MM.1S (cell line): ENCODE measurements at regions not wholly inside any gene's neighbourhood (a gene's known extent, or its start where the extent isn't known, plus 50 kb on each side); places are given as distances from the start of the nearest gene placed in this dataset.

Source experiments
- DNase-seq: peaks from one replicate; pipeline ENCODE4 v3.0.0-alpha.2; 2015
- H2AFZ ChIP-seq: fragments of 300-600 bp; sonication (generic); 2 replicates; pipeline ENCODE4 v1.6.0; 2016; ENCODE audit warnings: antibody characterized with exemption, low read length
- H3F3A ChIP-seq: fragments of 300-600 bp; sonication (generic); 2 replicates; pipeline ENCODE4 v1.6.1; 2016; ENCODE audit warnings: mild to moderate bottlenecking, antibody characterized with exemption, low read length, moderate library complexity, mixed read lengths; ENCODE audit not compliant: insufficient read depth
- H3K27ac ChIP-seq: fragments of 300-600 bp; sonication (generic); 2 replicates; pipeline ENCODE4 v1.5.1; 2016; ENCODE audit warnings: mild to moderate bottlenecking, low read length
- H3K27me3 ChIP-seq: fragments of 300-600 bp; sonication (generic); replicated peaks from 2 replicates; pipeline ENCODE4 v1.6.0; 2016; ENCODE audit warnings: low read length; ENCODE audit not compliant: insufficient read depth
- H3K36me3 ChIP-seq: fragments of 300-600 bp; sonication (generic); replicated peaks from 2 replicates; pipeline ENCODE4 v1.6.1; 2016; ENCODE audit warnings: mild to moderate bottlenecking, low read length, mixed read lengths; ENCODE audit not compliant: insufficient read depth
- H3K4me1 ChIP-seq: fragments of 300-600 bp; sonication (generic); 2 replicates; pipeline ENCODE4 v1.6.1; 2016; ENCODE audit warnings: low read length, mixed read lengths
- H3K4me2 ChIP-seq: fragments of 300-600 bp; sonication (generic); 2 replicates; pipeline ENCODE4 v1.6.0; 2016; ENCODE audit warnings: low read depth, low read length
- H3K4me3 ChIP-seq: fragments of 300-600 bp; sonication (generic); 2 replicates; pipeline ENCODE4 v1.5.1; 2016; ENCODE audit warnings: low read length, mixed read lengths
- H3K79me2 ChIP-seq: fragments of 300-600 bp; sonication (generic); 2 replicates; pipeline ENCODE4 v1.6.1; 2016; ENCODE audit warnings: mixed run types, low read length, mixed read lengths
- H3K9ac ChIP-seq: fragments of 300-600 bp; sonication (generic); 2 replicates; pipeline ENCODE4 v1.6.1; 2016; ENCODE audit warnings: low read length, mixed read lengths
- H3K9me2 ChIP-seq: fragments of 300-600 bp; sonication (generic); replicated peaks from 2 replicates; pipeline ENCODE4 v1.6.1; 2016; ENCODE audit warnings: mild to moderate bottlenecking, low read length, mixed read lengths; ENCODE audit not compliant: insufficient read depth
- H3K9me3 ChIP-seq: fragments of 300-600 bp; sonication (generic); replicated peaks from 2 replicates; pipeline ENCODE4 v1.6.1; 2016; ENCODE audit warnings: mild to moderate bottlenecking, low read length, mixed read lengths; ENCODE audit not compliant: insufficient read depth
- H4K20me1 ChIP-seq: fragments of 300-600 bp; sonication (generic); 2 replicates; pipeline ENCODE4 v1.6.1; 2016; ENCODE audit warnings: mild to moderate bottlenecking, low read length, moderate library complexity, mixed read lengths; ENCODE audit not compliant: insufficient read depth
- CTCF ChIP-seq: fragments of 300-600 bp; sonication (generic); IDR thresholded peaks from 2 replicates; pipeline ENCODE4 v1.5.1; 2016; ENCODE audit warnings: antibody characterized with exemption, low read length, mixed read lengths
- EZH2 ChIP-seq: fragments of 300-600 bp; sonication (generic); optimal IDR thresholded peaks from 2 replicates; pipeline ENCODE3; 2017; ENCODE audit warnings: low read depth, mild to moderate bottlenecking, antibody characterized with exemption, low read length, mixed read lengths
- EZH2phosphoT487 ChIP-seq: fragments of 300-600 bp; sonication (generic); IDR thresholded peaks from 2 replicates; pipeline ENCODE4 v1.6.1; 2018; ENCODE audit warnings: antibody characterized with exemption, low read length

- no peaks in the 10 kb centered on the region for H3K27me3 ChIP-seq
- H3F3A ChIP-seq, result no peaks in the 10 kb centered on the region
- no peak for TF ChIP-seq CTCF
- no peak for TF ChIP-seq EZH2phosphoT487
- TF ChIP-seq EZH2, result no peak
- no peak overlapping the region for H2AFZ ChIP-seq
- no peaks in the 10 kb centered on the region for H3K36me3 ChIP-seq
- DNase-seq, result no peak
- no peak overlapping the region for H3K9ac ChIP-seq
- H4K20me1 ChIP-seq, result no peaks in the 10 kb centered on the region
- H3K79me2 ChIP-seq, result no peaks in the 10 kb centered on the region
- H3K4me3 ChIP-seq, result no peak overlapping the region
- no peaks in the 10 kb centered on the region for H3K4me1 ChIP-seq
- H3K9me3 ChIP-seq, result no peaks in the 10 kb centered on the region
- no peaks in the 10 kb centered on the region for H3K9me2 ChIP-seq
- H3K27ac ChIP-seq, result no peak overlapping the region
- no peak overlapping the region for H3K4me2 ChIP-seq
Measured at GRCh38 chr2:34848691-34849090, 1249.6 kb upstream of the FAM98A start.

GRCh38 chr2:34848132-34848531 lies 1249.0 kb upstream of the FAM98A start:
- H3K9me2 ChIP-seq, result no peaks in the 10 kb centered on the region
- H3K4me2 ChIP-seq, result no peak overlapping the region
- H3K4me3 ChIP-seq, result no peak overlapping the region
- H3K4me1 ChIP-seq, result no peaks in the 10 kb centered on the region
- no peak overlapping the region for H3K9ac ChIP-seq
- no peaks in the 10 kb centered on the region for H3F3A ChIP-seq
- H3K36me3 ChIP-seq, result no peaks in the 10 kb centered on the region
- no peak for DNase-seq
- H2AFZ ChIP-seq, result no peak overlapping the region
- no peak for TF ChIP-seq EZH2phosphoT487
- no peak for TF ChIP-seq CTCF
- TF ChIP-seq EZH2, result no peak
- no peak overlapping the region for H3K27ac ChIP-seq
- H3K9me3 ChIP-seq, result no peaks in the 10 kb centered on the region
- no peaks in the 10 kb centered on the region for H4K20me1 ChIP-seq
- no peaks in the 10 kb centered on the region for H3K27me3 ChIP-seq
- no peaks in the 10 kb centered on the region for H3K79me2 ChIP-seq

GRCh38 chr2:34844629-34845028 lies 1245.5 kb upstream of the FAM98A start:
- no peaks in the 10 kb centered on the region for H3K27me3 ChIP-seq
- no peak overlapping the region for H3K27ac ChIP-seq
- H3K36me3 ChIP-seq, result no peaks in the 10 kb centered on the region
- no peaks in the 10 kb centered on the region for H3F3A ChIP-seq
- no peak for TF ChIP-seq EZH2
- H3K4me1 ChIP-seq, result no peaks in the 10 kb centered on the region
- H2AFZ ChIP-seq, result no peak overlapping the region
- H3K9ac ChIP-seq, result no peak overlapping the region
- no peak overlapping the region for H3K4me3 ChIP-seq
- H3K9me3 ChIP-seq, result no peaks in the 10 kb centered on the region
- H3K4me2 ChIP-seq, result no peak overlapping the region
- H3K79me2 ChIP-seq, result no peaks in the 10 kb centered on the region
- H4K20me1 ChIP-seq, result no peaks in the 10 kb centered on the region
- H3K9me2 ChIP-seq, result no peaks in the 10 kb centered on the region
- no peak for DNase-seq

GRCh38 chr2:34838408-34838807 lies 1239.3 kb upstream of the FAM98A start:
- no peak overlapping the region for H2AFZ ChIP-seq
- no peak for DNase-seq
- H3K9me3 ChIP-seq, result no peaks in the 10 kb centered on the region
- no peak overlapping the region for H3K4me3 ChIP-seq
- no peak overlapping the region for H3K9ac ChIP-seq
- H4K20me1 ChIP-seq, result no peaks in the 10 kb centered on the region
- H3K4me1 ChIP-seq, result no peaks in the 10 kb centered on the region
- no peaks in the 10 kb centered on the region for H3K27me3 ChIP-seq
- H3K4me2 ChIP-seq, result no peak overlapping the region
- H3K79me2 ChIP-seq, result no peaks in the 10 kb centered on the region
- no peaks in the 10 kb centered on the region for H3K36me3 ChIP-seq
- H3F3A ChIP-seq, result no peaks in the 10 kb centered on the region
- H3K27ac ChIP-seq, result no peak overlapping the region
- no peak for TF ChIP-seq EZH2phosphoT487
- no peak for TF ChIP-seq CTCF
- no peak for TF ChIP-seq EZH2
- H3K9me2 ChIP-seq, result no peaks in the 10 kb centered on the region
